DMS114 treated with DMSO at 0.1 percent for 48 hours (cell line): ENCODE measurements at regions not wholly inside any gene's neighbourhood (a gene's known extent, or its start where the extent isn't known, plus 50 kb on each side); places are given as distances from the start of the nearest gene placed in this dataset.
"Not testable (repeated sequence)": the region's sequence is repeated elsewhere in the genome, so short reads cannot be mapped to it uniquely, and the experiment has no call there.

ENCODE experiments used
- DNase-seq: peaks from one replicate; lab custom pipeline; 2025; ENCODE audit not compliant: unreplicated experiment; lab: John Stamatoyannopoulos, UW

- DNase-seq: not testable (repeated sequence)
These were observed 132.7 kb downstream of the SNX10 start for GRCh38 chr7:26424319-26424718.

- DNase-seq: no peak
These were observed 134.0 kb downstream of the SNX10 start for GRCh38 chr7:26425655-26426054.

GRCh38 chr7:26426096-26426495 is 134.4 kb downstream of the SNX10 start:
- DNase-seq: no peak

GRCh38 chr7:26428571-26428970 is 136.9 kb downstream of the SNX10 start:
- no peak for DNase-seq

GRCh38 chr7:26429168-26429567 is 137.5 kb downstream of the SNX10 start:
- no peak for DNase-seq

- DNase-seq: no peak
These were observed 143.3 kb downstream of the SNX10 start for GRCh38 chr7:26434974-26435373.

GRCh38 chr7:26437003-26437532 is 145.4 kb downstream of the SNX10 start:
- DNase-seq: no peak

- DNase-seq: no peak
These were observed 146.4 kb downstream of the SNX10 start for GRCh38 chr7:26438078-26438477.

- no peak for DNase-seq
These were observed 148.0 kb downstream of the SNX10 start for GRCh38 chr7:26439521-26440232.

- no peak for DNase-seq
These were observed 148.8 kb downstream of the SNX10 start for GRCh38 chr7:26440233-26441001.

- no peak for DNase-seq
These were observed 149.4 kb downstream of the SNX10 start for GRCh38 chr7:26441002-26441521.

GRCh38 chr7:26441611-26442277 is 150.1 kb downstream of the SNX10 start:
- no peak for DNase-seq

GRCh38 chr7:26443006-26443405 is 151.3 kb downstream of the SNX10 start:
- no peak for DNase-seq

- DNase-seq: no peak
These were observed 152.1 kb downstream of the SNX10 start for GRCh38 chr7:26443751-26444150.

- no peak for DNase-seq
These were observed 152.9 kb downstream of the SNX10 start for GRCh38 chr7:26444555-26444954.

GRCh38 chr7:26447116-26447515 is 155.5 kb downstream of the SNX10 start:
- DNase-seq: no peak

- DNase-seq: no peak
These were observed 157.8 kb downstream of the SNX10 start for GRCh38 chr7:26449175-26450165.

GRCh38 chr7:26451997-26452396 is 160.3 kb downstream of the SNX10 start:
- DNase-seq: no peak

GRCh38 chr7:26454180-26454579 is 162.5 kb downstream of the SNX10 start:
- DNase-seq: no peak

GRCh38 chr7:26457696-26458327 is 166.2 kb downstream of the SNX10 start:
- DNase-seq: no peak
